ENCODE measurements at regions not wholly inside any gene's neighbourhood (a gene's known extent, or its start where the extent isn't known, plus 50 kb on each side); places are given as distances from the start of the nearest gene placed in this dataset.

GRCh38 chr12:92029902-92030586 is 115.6 kb downstream of the BTG1 start:
- no peak for DNase-seq

- DNase-seq, result no peak
Observed at GRCh38 chr12:92029136-92029535, 116.5 kb downstream of the BTG1 start.

- DNase-seq, result no peak
Observed at GRCh38 chr12:92028441-92028709, 117.3 kb downstream of the BTG1 start.

- no peak for DNase-seq
Observed at GRCh38 chr12:92027701-92028440, 117.8 kb downstream of the BTG1 start.

GRCh38 chr12:92027243-92027642 is 118.4 kb downstream of the BTG1 start:
- DNase-seq, result no peak

GRCh38 chr12:92025462-92026207 is 120.0 kb downstream of the BTG1 start:
- DNase-seq, result no peak

GRCh38 chr12:92022093-92022492 is 123.6 kb downstream of the BTG1 start:
- DNase-seq, result no peak

- DNase-seq, result no peak
Observed at GRCh38 chr12:92021666-92022035, 124.0 kb downstream of the BTG1 start.

- DNase-seq, result no peak
Observed at GRCh38 chr12:92020983-92021665, 124.5 kb downstream of the BTG1 start.

GRCh38 chr12:92019491-92020277 is 126.0 kb downstream of the BTG1 start:
- DNase-seq, result no peak

- no peak for DNase-seq
Observed at GRCh38 chr12:92012691-92013090, 133.0 kb downstream of the BTG1 start.

GRCh38 chr12:92010853-92011701 is 134.6 kb downstream of the BTG1 start:
- no peak for DNase-seq

GRCh38 chr12:92010368-92010767 is 135.3 kb downstream of the BTG1 start:
- no peak for DNase-seq

GRCh38 chr12:92008345-92008744 is 137.3 kb downstream of the BTG1 start:
- no peak for DNase-seq

- DNase-seq, result peak; percentile 6
Observed at GRCh38 chr12:92007787-92008186, 137.9 kb downstream of the BTG1 start.

GRCh38 chr12:92003701-92004100 is 141.9 kb downstream of the BTG1 start:
- DNase-seq, result no peak

GRCh38 chr12:92002673-92003382 is 142.8 kb downstream of the BTG1 start:
- no peak for DNase-seq

GRCh38 chr12:92002195-92002649 is 143.4 kb downstream of the BTG1 start:
- no peak for DNase-seq

GRCh38 chr12:92000597-92000996 is 145.0 kb downstream of the BTG1 start:
- no peak for DNase-seq

- no peak for DNase-seq
Observed at GRCh38 chr12:91999823-92000222, 145.8 kb downstream of the BTG1 start.

GRCh38 chr12:91998316-91998715 is 147.3 kb downstream of the BTG1 start:
- no peak for DNase-seq
